Ishikawa (cell line): ENCODE measurements at regions not wholly inside any gene's neighbourhood (a gene's known extent, or its start where the extent isn't known, plus 50 kb on each side); places are given as distances from the start of the nearest gene placed in this dataset.

Experiments
- CEBPB ChIP-seq: IDR thresholded peaks from 2 replicates; pipeline ENCODE4 v1.6.1; 2012
- CREB1 ChIP-seq: IDR thresholded peaks from 2 replicates; pipeline ENCODE4 v1.6.1; 2012; ENCODE audit warnings: low read depth
- EGR1 ChIP-seq: IDR thresholded peaks from 2 replicates; pipeline ENCODE4 v1.6.1; 2012
- EP300 ChIP-seq: IDR thresholded peaks from 2 replicates; pipeline ENCODE4 v1.6.1; 2012; ENCODE audit warnings: borderline replicate concordance
- NFIC ChIP-seq: IDR thresholded peaks from 2 replicates; pipeline ENCODE4 v1.6.1; 2012
- RAD21 ChIP-seq: IDR thresholded peaks from 2 replicates; pipeline ENCODE4 v1.6.1; 2012; ENCODE audit warnings: low read depth
- REST ChIP-seq: IDR thresholded peaks from 2 replicates; pipeline ENCODE4 v1.6.1; 2012; ENCODE audit warnings: low read depth, mild to moderate bottlenecking
- TAF1 ChIP-seq: IDR thresholded peaks from 2 replicates; pipeline ENCODE4 v1.6.1; 2012; ENCODE audit warnings: low read depth, mild to moderate bottlenecking
- TEAD4 ChIP-seq: IDR thresholded peaks from 2 replicates; pipeline ENCODE4 v1.6.1; 2012
- USF1 ChIP-seq: IDR thresholded peaks from 2 replicates; pipeline ENCODE4 v1.6.1; 2012
- YY1 ChIP-seq: IDR thresholded peaks from 2 replicates; pipeline ENCODE4 v1.6.1; 2012; ENCODE audit warnings: low read depth
- ZBTB7A ChIP-seq: IDR thresholded peaks from 2 replicates; pipeline ENCODE4 v1.6.1; 2012; ENCODE audit warnings: low read depth
- TF ChIP-seq, protein P1 (sequence below): IDR thresholded peaks from 2 replicates; pipeline ENCODE4 v1.6.1; 2012

DNA sequence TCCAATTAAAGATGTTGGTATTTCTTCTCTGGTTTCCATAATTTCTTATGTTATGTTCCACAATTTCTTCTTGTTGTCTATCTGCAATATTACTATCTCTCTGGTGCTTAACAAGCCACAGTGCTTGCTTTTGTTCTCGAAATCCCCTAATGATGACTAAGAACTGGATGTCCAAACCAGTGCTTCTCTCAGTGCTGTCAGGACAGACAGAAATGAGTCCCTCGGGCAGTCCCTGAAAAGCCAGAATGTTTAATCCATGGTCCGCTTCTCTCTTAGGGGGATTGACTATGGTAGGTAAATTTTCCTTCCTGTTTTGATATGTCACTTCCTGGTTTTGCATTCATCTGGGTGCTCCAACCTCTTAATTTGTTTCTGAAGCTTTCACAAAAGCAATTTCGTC, 321.6 kb upstream of the PCDH10 start:
- TF ChIP-seq TEAD4 (no peak), REST (no peak), CEBPB (no peak), CREB1 (no peak), TAF1 (no peak), RAD21 (no peak), EGR1 (no peak), YY1 (no peak), USF1 (no peak), EP300 (no peak), ZBTB7A (no peak), NFIC (no peak)
- TF ChIP-seq, protein P1, sequence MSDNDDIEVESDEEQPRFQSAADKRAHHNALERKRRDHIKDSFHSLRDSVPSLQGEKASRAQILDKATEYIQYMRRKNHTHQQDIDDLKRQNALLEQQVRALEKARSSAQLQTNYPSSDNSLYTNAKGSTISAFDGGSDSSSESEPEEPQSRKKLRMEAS = no peak
